ENCODE measurements at regions not wholly inside any gene's neighbourhood (a gene's known extent, or its start where the extent isn't known, plus 50 kb on each side); places are given as distances from the start of the nearest gene placed in this dataset.
"Not testable (repeated sequence)": the region's sequence is repeated elsewhere in the genome, so short reads cannot be mapped to it uniquely, and the experiment has no call there.

GRCh38 chr2:2464643-2465042 lies 133.6 kb upstream of the MYT1L start:
- no peak for DNase-seq (ENCODE audit: low spot score)

- DNase-seq (ENCODE audit: low spot score): no peak
Observed at GRCh38 chr2:2464094-2464493, 133.0 kb upstream of the MYT1L start.

GRCh38 chr2:2456721-2457120 lies 125.6 kb upstream of the MYT1L start:
- DNase-seq (ENCODE audit: low spot score): no peak

GRCh38 chr2:2455151-2455550 lies 124.1 kb upstream of the MYT1L start:
- DNase-seq (ENCODE audit: low spot score): no peak

- DNase-seq (ENCODE audit: low spot score): no peak
Observed at GRCh38 chr2:2452961-2453360, 121.9 kb upstream of the MYT1L start.

- DNase-seq (ENCODE audit: low spot score): not testable (repeated sequence)
Observed at GRCh38 chr2:2451275-2451674, 120.2 kb upstream of the MYT1L start.

- no peak for DNase-seq (ENCODE audit: low spot score)
Observed at GRCh38 chr2:2448178-2448577, 117.1 kb upstream of the MYT1L start.

- no peak for DNase-seq (ENCODE audit: low spot score)
Observed at GRCh38 chr2:2422621-2423020, 91.5 kb upstream of the MYT1L start.

GRCh38 chr2:2413525-2413924 lies 82.5 kb upstream of the MYT1L start:
- no peak for DNase-seq (ENCODE audit: low spot score)

- no peak for DNase-seq (ENCODE audit: low spot score)
Observed at GRCh38 chr2:2410987-2411386, 79.9 kb upstream of the MYT1L start.

- DNase-seq (ENCODE audit: low spot score): no peak
Observed at GRCh38 chr2:2409481-2409880, 78.4 kb upstream of the MYT1L start.

- DNase-seq (ENCODE audit: low spot score): no peak
Observed at GRCh38 chr2:2405780-2406179, 74.7 kb upstream of the MYT1L start.

- no peak for DNase-seq (ENCODE audit: low spot score)
Observed at GRCh38 chr2:2400286-2401038, 69.4 kb upstream of the MYT1L start.

- no peak for DNase-seq (ENCODE audit: low spot score)
Observed at GRCh38 chr2:2399396-2399795, 68.3 kb upstream of the MYT1L start.

GRCh38 chr2:2392332-2392731 lies 61.3 kb upstream of the MYT1L start:
- DNase-seq (ENCODE audit: low spot score): no peak

GRCh38 chr2:2389215-2389614 lies 58.1 kb upstream of the MYT1L start:
- no peak for DNase-seq (ENCODE audit: low spot score)
